ENCODE measurements at regions not wholly inside any gene's neighbourhood (a gene's known extent, or its start where the extent isn't known, plus 50 kb on each side); places are given as distances from the start of the nearest gene placed in this dataset.

DNA sequence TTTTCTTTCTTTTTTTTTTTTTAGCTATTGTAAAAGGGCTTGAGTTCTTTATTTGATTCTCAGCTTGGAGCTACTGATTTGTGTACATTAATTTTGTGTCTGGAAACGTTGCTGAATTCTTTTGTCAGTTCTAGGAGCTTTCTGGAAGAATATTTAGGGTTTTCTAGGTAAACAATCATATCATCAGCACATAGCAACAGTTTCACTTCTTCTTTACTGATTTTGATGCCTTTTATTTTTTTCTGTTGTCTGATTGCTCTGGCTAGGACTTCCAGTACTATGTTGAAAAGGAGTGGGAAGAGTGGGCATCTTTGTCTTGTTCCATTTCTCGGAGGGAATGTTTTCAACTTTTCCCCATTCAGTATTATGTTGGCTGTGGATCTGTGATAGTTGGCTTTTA is 292.2 kb downstream of the GABRG1 start:
- Histone ChIP-seq H3K27ac (no peak overlapping the region), H3K36me3 (no peaks in the 10 kb centered on the region), H4K20me1 (no peaks in the 10 kb centered on the region), H3K4me3 (no peak overlapping the region), H3K9me3 (no peaks in the 10 kb centered on the region), H3K4me2 (no peak overlapping the region), H3K27me3 (no peaks in the 10 kb centered on the region), H3K4me1 (no peaks in the 10 kb centered on the region), H3K9ac (no peak overlapping the region)
- TF ChIP-seq Cebpa-rat (IDR thresholded peaks at IDR 0.05): no peak

GRCh38 chr4:45803994-45804393 is 319.9 kb downstream of the GABRG1 start:
- no peak for TF ChIP-seq Cebpa-rat (IDR thresholded peaks at IDR 0.05)
- Histone ChIP-seq H3K4me3 (no peak overlapping the region), H3K4me2 (no peak overlapping the region), H3K4me1 (no peaks in the 10 kb centered on the region), H3K9ac (no peak overlapping the region), H4K20me1 (no peaks in the 10 kb centered on the region), H3K36me3 (no peaks in the 10 kb centered on the region), H3K27me3 (no peaks in the 10 kb centered on the region), H3K9me3 (no peaks in the 10 kb centered on the region), H3K27ac (no peak overlapping the region)

GRCh38 chr4:45795135-45795534 is 328.7 kb downstream of the GABRG1 start:
- Histone ChIP-seq H3K27ac (no peak overlapping the region), H3K4me3 (no peak overlapping the region)

DNA sequence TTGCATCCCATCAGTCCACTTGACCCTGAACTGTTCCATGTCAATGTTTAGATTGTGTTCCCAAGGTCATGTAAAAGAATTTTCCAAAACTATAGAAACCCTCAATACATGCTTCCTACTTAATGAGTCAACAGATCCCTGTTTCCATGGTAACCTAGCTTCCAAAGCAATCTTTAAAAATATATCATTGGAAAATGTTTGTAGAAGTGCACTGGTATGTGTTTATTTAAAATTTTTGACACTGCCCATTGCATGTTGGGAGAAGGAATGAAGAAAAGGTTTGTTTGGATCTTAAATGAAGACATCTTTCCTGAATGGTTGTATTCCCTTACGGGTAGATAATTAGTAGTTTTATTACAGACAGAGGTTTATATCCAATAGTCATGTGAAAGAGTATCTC is 345.3 kb downstream of the GABRG1 start:
- no peaks in the 10 kb centered on the region for H3K4me1 ChIP-seq
- no peak overlapping the region for H3K4me2 ChIP-seq
- H3K27ac ChIP-seq: no peak overlapping the region
- H3K9me3 ChIP-seq: no peaks in the 10 kb centered on the region
- H3K4me3 ChIP-seq: no peak overlapping the region
- no peaks in the 10 kb centered on the region for H4K20me1 ChIP-seq
- no peak for TF ChIP-seq Cebpa-rat (IDR thresholded peaks at IDR 0.05)
- H3K9ac ChIP-seq: no peak overlapping the region
- H3K36me3 ChIP-seq: no peaks in the 10 kb centered on the region
- no peaks in the 10 kb centered on the region for H3K27me3 ChIP-seq

More at GRCh38 chr4:45795135-45795534, 328.7 kb downstream of the GABRG1 start:
- Histone ChIP-seq H3K4me1 (no peaks in the 10 kb centered on the region), H3K36me3 (no peaks in the 10 kb centered on the region), H4K20me1 (no peaks in the 10 kb centered on the region), H3K9me3 (no peaks in the 10 kb centered on the region), H3K4me2 (no peak overlapping the region), H3K27me3 (no peaks in the 10 kb centered on the region), H3K9ac (no peak overlapping the region)
- TF ChIP-seq Cebpa-rat (IDR thresholded peaks at IDR 0.05): no peak

- Histone ChIP-seq H3K4me1 (no peaks in the 10 kb centered on the region), H3K9ac (no peak overlapping the region), H3K4me3 (no peak overlapping the region), H3K36me3 (no peaks in the 10 kb centered on the region), H3K27me3 (no peaks in the 10 kb centered on the region), H3K9me3 (no peaks in the 10 kb centered on the region), H3K27ac (no peak overlapping the region), H4K20me1 (no peaks in the 10 kb centered on the region), H3K4me2 (no peak overlapping the region)
- TF ChIP-seq Cebpa-rat (IDR thresholded peaks at IDR 0.05): no peak
Measured at GRCh38 chr4:45776146-45776545, 347.7 kb downstream of the GABRG1 start.

DNA sequence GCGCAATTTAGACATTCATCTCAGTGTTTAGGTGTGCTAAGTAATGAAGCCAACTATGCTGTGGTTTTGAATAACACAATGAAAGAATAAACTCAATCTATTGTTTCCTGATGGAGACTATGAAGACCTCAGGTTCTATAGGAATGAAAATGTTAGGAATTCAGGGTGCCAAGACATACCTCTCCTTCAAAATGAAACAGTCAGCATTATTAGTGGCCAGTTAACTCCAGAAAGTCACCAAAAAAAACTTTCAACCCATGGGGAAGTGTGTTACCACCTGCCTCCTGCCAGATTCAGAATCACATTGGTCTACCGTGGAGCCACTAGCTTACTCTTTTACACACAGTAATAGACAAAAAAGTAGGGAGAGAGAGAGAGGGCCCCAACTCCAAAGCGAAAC is 352.9 kb downstream of the GABRG1 start:
- Histone ChIP-seq H3K27me3 (no peaks in the 10 kb centered on the region), H3K9me3 (no peaks in the 10 kb centered on the region), H3K4me1 (no peaks in the 10 kb centered on the region), H4K20me1 (no peaks in the 10 kb centered on the region), H3K27ac (no peak overlapping the region), H3K4me3 (no peak overlapping the region), H3K4me2 (no peak overlapping the region), H3K9ac (no peak overlapping the region), H3K36me3 (no peaks in the 10 kb centered on the region)
- no peak for TF ChIP-seq Cebpa-rat (IDR thresholded peaks at IDR 0.05)

DNA sequence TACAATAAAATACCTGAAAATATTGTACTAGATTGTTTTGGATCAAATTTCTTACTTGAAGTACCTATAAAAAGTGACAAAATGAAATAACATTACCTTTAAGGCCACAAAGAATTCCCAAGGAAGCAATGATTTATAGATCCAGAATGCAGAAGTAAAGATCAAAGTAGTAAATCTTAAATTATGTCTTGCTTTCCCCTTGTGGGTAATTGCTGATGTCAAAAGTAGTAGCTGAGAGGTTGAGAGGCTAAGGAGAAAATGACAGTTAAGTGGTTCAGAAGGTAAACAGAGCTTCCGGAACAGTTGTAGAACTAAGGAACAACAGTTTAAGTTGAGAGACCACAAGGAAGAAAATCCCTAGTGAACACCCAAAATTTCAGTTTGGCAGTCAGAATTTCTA is 358.3 kb downstream of the GABRG1 start:
- H3K4me2 ChIP-seq: no peak overlapping the region
- H3K4me1 ChIP-seq: no peaks in the 10 kb centered on the region
- no peak for TF ChIP-seq Cebpa-rat (IDR thresholded peaks at IDR 0.05)
- no peak overlapping the region for H3K27ac ChIP-seq
- H3K9ac ChIP-seq: no peak overlapping the region
- H3K36me3 ChIP-seq: no peaks in the 10 kb centered on the region
- H3K9me3 ChIP-seq: no peaks in the 10 kb centered on the region
- no peak overlapping the region for H3K4me3 ChIP-seq
- no peaks in the 10 kb centered on the region for H3K27me3 ChIP-seq
- no peaks in the 10 kb centered on the region for H4K20me1 ChIP-seq

- Histone ChIP-seq H3K4me2 (no peak overlapping the region), H3K4me3 (no peak overlapping the region), H3K27me3 (no peaks in the 10 kb centered on the region), H4K20me1 (no peaks in the 10 kb centered on the region), H3K36me3 (no peaks in the 10 kb centered on the region), H3K4me1 (no peaks in the 10 kb centered on the region), H3K9ac (no peak overlapping the region), H3K9me3 (no peaks in the 10 kb centered on the region), H3K27ac (no peak overlapping the region)
- no peak for TF ChIP-seq Cebpa-rat (IDR thresholded peaks at IDR 0.05)
Measured at GRCh38 chr4:45751877-45752530, 371.9 kb downstream of the GABRG1 start.

DNA sequence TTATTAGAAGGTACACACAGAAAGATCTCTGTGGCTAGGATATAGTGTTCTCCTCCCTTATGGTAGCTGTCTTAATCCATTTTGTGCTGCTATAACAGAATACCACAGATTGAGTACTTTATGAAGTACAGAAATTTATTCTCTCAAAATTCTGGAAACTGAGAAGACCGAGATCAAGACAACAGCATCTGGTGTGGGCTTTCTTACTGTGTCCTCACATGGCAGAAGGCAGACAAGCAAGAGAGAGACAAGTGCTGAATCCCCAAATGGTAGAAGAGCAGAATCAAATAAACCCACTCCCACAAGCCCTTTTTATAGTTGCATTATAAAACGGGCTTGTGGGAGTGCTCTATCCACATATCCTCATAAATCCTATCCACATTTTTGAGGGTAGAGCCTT is 373.1 kb downstream of the GABRG1 start:
- Histone ChIP-seq H3K4me3 (no peak overlapping the region), H3K27ac (no peak overlapping the region), H3K36me3 (no peaks in the 10 kb centered on the region), H3K9me3 (no peaks in the 10 kb centered on the region), H4K20me1 (no peaks in the 10 kb centered on the region), H3K4me2 (no peak overlapping the region), H3K27me3 (no peaks in the 10 kb centered on the region), H3K4me1 (no peaks in the 10 kb centered on the region), H3K9ac (no peak overlapping the region)
- TF ChIP-seq Cebpa-rat (IDR thresholded peaks at IDR 0.05): no peak

- peaks cover 5% of the 10 kb centered on the region for H3K9me3 ChIP-seq
- H3K36me3 ChIP-seq: no peaks in the 10 kb centered on the region
- no peak overlapping the region for H3K27ac ChIP-seq
- H4K20me1 ChIP-seq: no peaks in the 10 kb centered on the region
- H3K9ac ChIP-seq: no peak overlapping the region
- no peaks in the 10 kb centered on the region for H3K27me3 ChIP-seq
- H3K4me2 ChIP-seq: no peak overlapping the region
- H3K4me3 ChIP-seq: no peak overlapping the region
- no peak for TF ChIP-seq Cebpa-rat (IDR thresholded peaks at IDR 0.05)
- H3K4me1 ChIP-seq: no peaks in the 10 kb centered on the region
Measured at GRCh38 chr4:45745741-45746140, 378.1 kb downstream of the GABRG1 start.

GRCh38 chr4:45741897-45742296 is 382.0 kb downstream of the GABRG1 start:
- no peak overlapping the region for H3K27ac ChIP-seq
- H3K4me3 ChIP-seq: no peak overlapping the region
- no peaks in the 10 kb centered on the region for H3K36me3 ChIP-seq
- no peaks in the 10 kb centered on the region for H3K27me3 ChIP-seq
- H3K9ac ChIP-seq: no peak overlapping the region
- H4K20me1 ChIP-seq: no peaks in the 10 kb centered on the region
- peaks cover 12% of the 10 kb centered on the region for H3K9me3 ChIP-seq
- no peak for TF ChIP-seq Cebpa-rat (IDR thresholded peaks at IDR 0.05)
- H3K4me2 ChIP-seq: no peak overlapping the region
- no peaks in the 10 kb centered on the region for H3K4me1 ChIP-seq
